K562 (cell line): ENCODE measurements at regions not wholly inside any gene's neighbourhood (a gene's known extent, or its start where the extent isn't known, plus 50 kb on each side); places are given as distances from the start of the nearest gene placed in this dataset.

Source experiments
- ARID3B ChIP-seq: fragments of 250-450 bp; sonication (Bioruptor Pico); IDR thresholded peaks from 2 replicates; pipeline ENCODE4 v1.4.0; 2020; ENCODE audit warnings: borderline replicate concordance
- ELF4 ChIP-seq: fragments of 450-650 bp; formaldehyde crosslinking; IDR thresholded peaks from 2 replicates; pipeline ENCODE4 v1.4.0; 2022; ENCODE audit warnings: missing genetic modification characterization
- HDAC2 ChIP-seq: fragments of 450-650 bp; IDR thresholded peaks from 2 replicates; pipeline ENCODE4 v1.6.1; 2016; ENCODE audit warnings: mild to moderate bottlenecking
- KLF1 ChIP-seq: fragments of 450-650 bp; IDR thresholded peaks from 2 replicates; pipeline ENCODE4 v1.6.1; 2016; ENCODE audit warnings: missing genetic modification characterization, missing compliant biosample characterization
- L3MBTL2 ChIP-seq: fragments of 450-650 bp; IDR thresholded peaks from 2 replicates; pipeline ENCODE4 v1.6.1; 2016; ENCODE audit warnings: mild to moderate bottlenecking, moderate library complexity
- MLLT1 ChIP-seq, 2 experiments: fragments of 450-650 bp; IDR thresholded peaks; 2 replicates each; pipeline ENCODE4 v1.6.1; 2016
- MXI1 ChIP-seq: IDR thresholded peaks from 2 replicates; pipeline ENCODE4 v1.6.1; 2011; ENCODE audit warnings: low read depth, mild to moderate bottlenecking, improper control_type of control experiment, low read length
- TARDBP ChIP-seq: fragments of 450-650 bp; IDR thresholded peaks from 2 replicates; pipeline ENCODE4 v1.6.1; 2016
- XRCC3 ChIP-seq: fragments of 450-650 bp; IDR thresholded peaks from 2 replicates; pipeline ENCODE4 v1.6.1; 2017; ENCODE audit warnings: mild to moderate bottlenecking, moderate library complexity
- ZBTB11 ChIP-seq, 3 experiments: fragments of 200-800 bp in 1 of 3; fragments of 250-450 bp in 1 of 3; fragments of 450-650 bp in 1 of 3; sonication (Bioruptor Pico) in 1 of 3; sonication (Bioruptor generic) in 1 of 3; formaldehyde crosslinking in 1 of 3; IDR thresholded peaks; 2 replicates each; pipeline versions ENCODE4 v1.6.1 to v1.8.0; 2016 to 2022; ENCODE audit warnings: mild to moderate bottlenecking in 2 of 3, missing genetic modification characterization in 2 of 3, missing compliant biosample characterization in 1 of 3, moderate library complexity in 1 of 3
- ZNF224 ChIP-seq: sonication (generic); formaldehyde crosslinking; IDR thresholded peaks from 2 replicates; pipeline ENCODE4 v1.8.0; 2022; ENCODE audit warnings: mild to moderate bottlenecking, missing genetic modification reagents
- ZNF274 ChIP-seq: IDR thresholded peaks from 2 replicates; pipeline ENCODE4 v1.6.1; 2011; ENCODE audit warnings: low read depth, mild to moderate bottlenecking, low read length, moderate library complexity, borderline replicate concordance
- ZNF354B ChIP-seq: fragments of 250-450 bp; sonication (Bioruptor Pico); IDR thresholded peaks from 2 replicates; pipeline ENCODE4 v1.4.0; 2020
- ZNF785 ChIP-seq: fragments of 250-450 bp; sonication (Bioruptor Pico); IDR thresholded peaks from 2 replicates; pipeline ENCODE4 v1.4.0; 2020; ENCODE audit warnings: mild to moderate bottlenecking

GRCh38 chr13:34381228-34381627 is 560.8 kb upstream of the NBEA start:
- TF ChIP-seq TARDBP = no peak
- no peak for TF ChIP-seq MLLT1 (IDR thresholded peaks at IDR 0.05)
- no peak for TF ChIP-seq ELF4
- TF ChIP-seq ZNF354B (CRISPR knock-in tag) = no peak
- no peak for TF ChIP-seq ZNF785
- no peak for TF ChIP-seq L3MBTL2
- TF ChIP-seq MXI1 = no peak
- no peak for TF ChIP-seq HDAC2
- TF ChIP-seq ZNF224 = no peak
- TF ChIP-seq KLF1 (tag) = no peak
- TF ChIP-seq ZNF274 = no peak
- no peak for TF ChIP-seq XRCC3
- no peak for TF ChIP-seq ZBTB11 (CRISPR knock-in tag; IDR thresholded peaks at IDR 0.05)
- no peak for TF ChIP-seq ARID3B (CRISPR knock-in tag)
